ENCODE measurements at regions not wholly inside any gene's neighbourhood (a gene's known extent, or its start where the extent isn't known, plus 50 kb on each side); places are given as distances from the start of the nearest gene placed in this dataset.

- CTCF ChIA-PET (ENCODE audit: low intra/inter-chr PET ratio, low total read pairs) = no interaction called here
- TF ChIP-seq ZNF562 (CRISPR knock-in tag; IDR thresholded peaks at IDR 0.05; ENCODE audit: borderline replicate concordance) (no peak), ZNF781 (CRISPR knock-in tag; IDR thresholded peaks at IDR 0.05; ENCODE audit: borderline replicate concordance, not compliant biosample characterization) (no peak), ZNF33B (CRISPR knock-in tag; IDR thresholded peaks at IDR 0.05) (no peak), RBFOX2 (IDR thresholded peaks at IDR 0.05; ENCODE audit: low read depth, low read length) (no peak), IRF2 (CRISPR knock-in tag; IDR thresholded peaks at IDR 0.05) (no peak), ZNF264 (CRISPR knock-in tag; IDR thresholded peaks at IDR 0.05) (no peak), SMAD1 (CRISPR knock-in tag; IDR thresholded peaks at IDR 0.05; ENCODE audit: borderline replicate concordance, low read depth) (no peak), NFYC (CRISPR knock-in tag; IDR thresholded peaks at IDR 0.05) (no peak), WIZ (CRISPR knock-in tag; IDR thresholded peaks at IDR 0.05) (no peak), ZNF563 (CRISPR knock-in tag; IDR thresholded peaks at IDR 0.05) (no peak), ZNF598 (CRISPR knock-in tag; IDR thresholded peaks at IDR 0.05; ENCODE audit: borderline replicate concordance) (no peak), ZNF329 (CRISPR knock-in tag; IDR thresholded peaks at IDR 0.05; ENCODE audit: low read depth) (no peak), ZNF75D (CRISPR knock-in tag; IDR thresholded peaks at IDR 0.05; ENCODE audit: borderline replicate concordance) (no peak), NCOA2 (CRISPR knock-in tag; IDR thresholded peaks at IDR 0.05) (no peak), KLF12 (CRISPR knock-in tag; IDR thresholded peaks at IDR 0.05; ENCODE audit: borderline replicate concordance) (no peak), STAG1 (CRISPR knock-in tag; IDR thresholded peaks at IDR 0.05) (no peak)
- Histone ChIP-seq H3K4me3 (replicated peaks in 1 of 3; ENCODE audit: insufficient read depth in 1 of 3, low read depth in 2 of 3, low read length in 3 of 3) (no peak overlapping the region), H2AFZ (ENCODE audit: low read length) (no peak overlapping the region), H3K36me3 (replicated peaks in 1 of 2; ENCODE audit: control insufficient read depth in 1 of 2, insufficient read depth in 2 of 2, low read length in 2 of 2) (no peaks in the 10 kb centered on the region), H3K9me3 (ENCODE audit: low read length) (no peaks in the 10 kb centered on the region), H3K79me2 (ENCODE audit: insufficient read depth, low read length) (no peaks in the 10 kb centered on the region), H3K4me2 (ENCODE audit: low read depth, low read length) (no peak overlapping the region), H3K27me3 (ENCODE audit: control insufficient read depth in 1 of 2, insufficient read depth in 2 of 2, low read length in 2 of 2) (no peaks in the 10 kb centered on the region), H3K4me1 (ENCODE audit: insufficient read depth, low read length) (no peaks in the 10 kb centered on the region), H4K20me1 (ENCODE audit: insufficient read depth, low read length) (no peaks in the 10 kb centered on the region), H3K27ac (ENCODE audit: extremely low read length, insufficient read depth, low read length) (no peak overlapping the region), H3K9ac (ENCODE audit: insufficient read depth, low read depth, low read length) (no peak overlapping the region)
- in situ Hi-C loops (cut with HindIII; ENCODE audit: extremely low pct_ligation_motif_present, low pct_unique_long_range_greater_than_20kb) = no loop called here
- no peak for DNase-seq (ENCODE audit: low spot score)
- no peak for FAIRE-seq
- no TSS peak for BruUV-seq (replicated peaks)
- ATAC-seq = no peak
- POLR2A ChIA-PET = no interaction called here
- intact Hi-C loops (cut with micrococcal nuclease; ENCODE audit: unreplicated experiment) = no loop called here
Observed at GRCh38 chr2:221286406-221286805, 285.7 kb downstream of the EPHA4 start.
